ENCODE measurements at regions not wholly inside any gene's neighbourhood (a gene's known extent, or its start where the extent isn't known, plus 50 kb on each side); places are given as distances from the start of the nearest gene placed in this dataset.

- no peak for DNase-seq
These were observed 52.9 kb upstream of the BCL2L14 start for GRCh38 chr12:12017798-12018197.

DNA sequence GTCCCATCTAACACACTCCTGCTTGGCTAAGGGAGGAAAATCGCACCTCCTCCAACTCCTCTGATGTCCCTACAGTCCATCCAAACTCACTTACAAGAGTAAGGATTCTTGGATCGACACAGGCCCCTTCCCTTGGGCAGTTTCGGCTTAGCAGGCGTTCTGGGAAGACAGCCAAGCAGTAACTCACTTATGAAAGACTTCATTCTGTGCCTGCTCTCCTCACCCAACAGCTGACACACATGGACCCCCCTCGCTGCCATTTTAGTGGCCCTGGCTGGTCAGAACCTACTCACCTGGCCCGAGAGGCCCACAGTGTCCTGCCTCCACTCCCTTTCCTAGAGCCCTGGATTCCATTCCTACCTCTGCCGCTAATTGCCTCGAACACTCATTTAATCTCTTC, 52.3 kb upstream of the BCL2L14 start:
- no peak for DNase-seq

DNA sequence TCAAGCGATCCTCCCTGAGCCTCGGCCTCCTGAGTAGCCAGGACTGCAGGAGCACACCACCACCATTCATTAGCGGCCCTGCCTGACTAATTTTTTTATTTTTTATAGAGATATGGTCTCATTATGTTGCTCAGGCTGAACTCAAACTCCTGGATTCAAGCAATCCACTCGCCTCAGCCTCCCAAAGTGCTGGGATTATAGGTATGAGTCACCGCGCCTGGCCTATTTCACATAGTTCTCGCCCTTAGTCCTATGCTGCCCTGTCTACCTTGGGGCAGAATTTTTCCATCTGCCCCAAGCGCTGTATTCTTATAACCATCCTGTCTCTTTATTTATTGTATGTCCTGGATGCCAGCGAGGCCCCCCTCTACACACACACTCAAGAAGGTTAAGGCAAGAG, 50.9 kb upstream of the BCL2L14 start:
- DNase-seq: no peak

DNA sequence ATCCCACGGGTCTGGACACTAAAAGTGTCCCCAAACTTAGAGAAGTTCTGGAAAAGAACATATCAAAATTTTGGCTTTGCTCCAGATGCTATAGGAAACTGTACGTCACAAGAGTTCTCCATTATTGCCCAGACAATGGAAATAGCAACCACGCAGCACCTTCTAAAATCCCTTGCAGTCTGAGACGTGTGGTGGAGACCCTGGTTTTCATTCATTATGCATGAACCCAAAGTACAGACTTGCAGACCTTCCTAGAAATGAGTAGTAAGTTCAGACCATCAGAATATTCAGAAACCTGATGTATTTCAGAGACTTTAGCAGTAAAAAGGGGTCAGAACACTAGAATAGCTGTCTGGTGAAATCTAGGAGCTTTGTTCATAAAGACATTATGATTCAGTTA, 50.0 kb upstream of the BCL2L14 start:
- DNase-seq: no peak
